ENCODE measurements at regions not wholly inside any gene's neighbourhood (a gene's known extent, or its start where the extent isn't known, plus 50 kb on each side); places are given as distances from the start of the nearest gene placed in this dataset.

DNA sequence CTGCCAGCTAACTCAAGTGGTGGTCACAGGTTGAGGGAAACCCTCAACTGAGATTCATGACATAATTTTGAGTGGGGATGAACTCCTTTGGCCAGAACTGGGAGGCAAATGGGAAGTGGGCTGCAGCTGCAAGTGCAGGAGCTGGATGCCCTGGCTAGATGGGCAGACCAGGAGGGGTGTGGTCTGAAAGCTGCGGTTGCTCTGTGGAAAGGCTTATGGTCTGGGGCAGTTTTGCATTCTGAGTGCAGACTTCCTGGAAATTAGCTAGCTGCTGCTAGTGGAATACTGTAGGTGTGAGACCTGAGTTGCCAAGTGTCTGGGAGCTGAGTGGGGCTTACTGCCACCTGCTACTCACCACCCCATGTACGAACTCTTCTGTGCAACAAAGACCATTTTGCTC lies 52.1 kb upstream of the NAP1L2 start:
- Histone ChIP-seq H3K27ac (ENCODE audit: low read depth in 1 of 2, low read length in 2 of 2) (no peak overlapping the region), H3K9ac (ENCODE audit: low read depth in 1 of 2, low read length in 2 of 2) (no peak overlapping the region), H3K9me3 (ENCODE audit: control insufficient read depth in 4 of 4, low read length in 3 of 4) (no peaks in the 10 kb centered on the region), H3K4me1 (ENCODE audit: control insufficient read depth in 4 of 4, insufficient read depth in 4 of 4, low read length in 3 of 4) (no peaks in the 10 kb centered on the region), H3K27me3 (ENCODE audit: control insufficient read depth in 4 of 4, insufficient read depth in 4 of 4, low read length in 3 of 4) (peaks cover 0 to 3% (median 0%) of the 10 kb centered on the region in 4 donors), H3K4me3 (ENCODE audit: low read depth in 1 of 3, low read length in 3 of 3) (no peak overlapping the region), H3K36me3 (ENCODE audit: control insufficient read depth in 4 of 4, insufficient read depth in 3 of 4, low read depth in 1 of 4, low read length in 3 of 4) (no peaks in the 10 kb centered on the region)
- WGBS: 51% methylated on average over 2 of the region's 2 CpGs
- no peak for DNase-seq (ENCODE audit: low spot score)
- TF ChIP-seq, protein P1, sequence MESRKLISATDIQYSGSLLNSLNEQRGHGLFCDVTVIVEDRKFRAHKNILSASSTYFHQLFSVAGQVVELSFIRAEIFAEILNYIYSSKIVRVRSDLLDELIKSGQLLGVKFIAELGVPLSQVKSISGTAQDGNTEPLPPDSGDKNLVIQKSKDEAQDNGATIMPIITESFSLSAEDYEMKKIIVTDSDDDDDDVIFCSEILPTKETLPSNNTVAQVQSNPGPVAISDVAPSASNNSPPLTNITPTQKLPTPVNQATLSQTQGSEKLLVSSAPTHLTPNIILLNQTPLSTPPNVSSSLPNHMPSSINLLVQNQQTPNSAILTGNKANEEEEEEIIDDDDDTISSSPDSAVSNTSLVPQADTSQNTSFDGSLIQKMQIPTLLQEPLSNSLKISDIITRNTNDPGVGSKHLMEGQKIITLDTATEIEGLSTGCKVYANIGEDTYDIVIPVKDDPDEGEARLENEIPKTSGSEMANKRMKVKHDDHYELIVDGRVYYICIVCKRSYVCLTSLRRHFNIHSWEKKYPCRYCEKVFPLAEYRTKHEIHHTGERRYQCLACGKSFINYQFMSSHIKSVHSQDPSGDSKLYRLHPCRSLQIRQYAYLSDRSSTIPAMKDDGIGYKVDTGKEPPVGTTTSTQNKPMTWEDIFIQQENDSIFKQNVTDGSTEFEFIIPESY (IDR thresholded peaks at IDR 0.05): no peak
- no peak for TF ChIP-seq RXRA (IDR thresholded peaks at IDR 0.05)
- no peak for TF ChIP-seq JUND (IDR thresholded peaks at IDR 0.05)
- no peak for TF ChIP-seq HNF4G (IDR thresholded peaks at IDR 0.05)
- no peak for TF ChIP-seq MAX (IDR thresholded peaks at IDR 0.05)
